SK-N-SH treated with all-trans-retinoic acid at 6 μM for 48 hours (cell line): ENCODE measurements at regions not wholly inside any gene's neighbourhood (a gene's known extent, or its start where the extent isn't known, plus 50 kb on each side); places are given as distances from the start of the nearest gene placed in this dataset.

Source experiments
- BACH2 ChIP-seq: fragments of 250-450 bp; sonication (Bioruptor Pico); IDR thresholded peaks from 2 replicates; pipeline ENCODE4 v1.9.0; 2021; ENCODE audit warnings: mild to moderate bottlenecking, borderline replicate concordance
- GLIS3 ChIP-seq: fragments of 250-450 bp; sonication (Bioruptor Pico); IDR thresholded peaks from 2 replicates; pipeline ENCODE4 v1.5.0; 2020; ENCODE audit warnings: mild to moderate bottlenecking, moderate library complexity
- ISL1 ChIP-seq: fragments of 250-450 bp; sonication (Bioruptor Pico); IDR thresholded peaks from 2 replicates; pipeline ENCODE4 v2.1.2; 2022; ENCODE audit warnings: mild to moderate bottlenecking, moderate library complexity
- OSR1 ChIP-seq: fragments of 250-450 bp; sonication (Bioruptor Pico); IDR thresholded peaks from 2 replicates; pipeline ENCODE4 v1.8.0; 2022; ENCODE audit warnings: moderate library complexity, mild to moderate bottlenecking, inconsistent platforms
- RARB ChIP-seq: fragments of 250-450 bp; sonication (Bioruptor Pico); IDR thresholded peaks from 2 replicates; pipeline ENCODE4 v1.8.0; 2021; ENCODE audit warnings: mild to moderate bottlenecking, moderate library complexity
- TOX ChIP-seq: fragments of 250-450 bp; sonication (Bioruptor Pico); IDR thresholded peaks from 2 replicates; pipeline ENCODE4 v1.8.0; 2021; ENCODE audit warnings: mild to moderate bottlenecking, moderate library complexity, borderline replicate concordance
- ZC3H10 ChIP-seq: fragments of 250-450 bp; sonication (Bioruptor Pico); IDR thresholded peaks from 2 replicates; pipeline ENCODE4 v1.5.1; 2021; ENCODE audit warnings: mild to moderate bottlenecking, moderate library complexity
- ZFP3 ChIP-seq: fragments of 250-450 bp; sonication (Bioruptor Pico); IDR thresholded peaks from 2 replicates; pipeline ENCODE4 v1.5.0; 2020; ENCODE audit warnings: mild to moderate bottlenecking, moderate library complexity
- ZFP30 ChIP-seq: fragments of 450-650 bp; formaldehyde crosslinking; IDR thresholded peaks from 2 replicates; pipeline ENCODE4 v1.5.0; 2022; ENCODE audit warnings: mild to moderate bottlenecking, moderate library complexity
- ZNF565 ChIP-seq: fragments of 450-650 bp; formaldehyde crosslinking; conservative IDR thresholded peaks from 2 replicates; pipeline ENCODE4 v1.5.0; 2020; ENCODE audit warnings: low read depth, mild to moderate bottlenecking, moderate library complexity
- TF ChIP-seq, protein P1 (sequence below): fragments of 250-450 bp; sonication (Bioruptor Pico); IDR thresholded peaks from 2 replicates; pipeline ENCODE4 v1.8.0; 2020; ENCODE audit warnings: mild to moderate bottlenecking, moderate library complexity, borderline replicate concordance
- TF ChIP-seq, protein P2 (sequence below): fragments of 250-450 bp; sonication (Bioruptor Pico); IDR thresholded peaks from 2 replicates; pipeline ENCODE4 v1.8.0; 2021; ENCODE audit warnings: low read depth, mild to moderate bottlenecking, moderate library complexity, borderline replicate concordance
- TF ChIP-seq, protein P3 (sequence below): fragments of 250-450 bp; sonication (Bioruptor Pico); IDR thresholded peaks from 2 replicates; pipeline ENCODE4 v1.5.1; 2020; ENCODE audit warnings: low read depth, mild to moderate bottlenecking, moderate library complexity
- TF ChIP-seq, protein P4 (sequence below): fragments of 250-450 bp; sonication (Bioruptor Pico); IDR thresholded peaks from 2 replicates; pipeline ENCODE4 v1.5.0; 2020; ENCODE audit warnings: mild to moderate bottlenecking, moderate library complexity

DNA sequence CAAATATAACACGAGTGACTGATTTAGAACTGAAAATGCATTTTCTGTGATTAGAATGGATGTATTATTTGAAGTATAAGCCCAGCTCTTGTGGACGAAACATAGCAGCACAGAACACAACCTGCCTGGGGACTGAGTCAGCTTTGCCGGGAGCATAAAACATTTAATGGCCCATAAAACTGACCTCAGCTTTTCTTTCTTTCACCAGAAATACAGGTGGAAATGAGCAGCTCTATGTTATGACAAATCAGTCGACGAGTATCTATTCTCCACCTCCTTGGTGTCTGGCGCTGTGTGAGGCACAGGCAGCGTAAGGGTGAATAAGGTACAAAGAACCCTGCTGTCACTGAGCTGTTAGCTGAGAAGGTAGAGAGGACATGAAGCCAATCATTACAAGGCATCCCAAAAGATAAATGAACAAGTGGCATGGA is 471.6 kb upstream of the AKR1E2 start:
- no peak for TF ChIP-seq OSR1
- no peak for TF ChIP-seq ISL1 (CRISPR knock-in tag)
- TF ChIP-seq ZC3H10 (CRISPR knock-in tag), result no peak
- TF ChIP-seq, protein P1, sequence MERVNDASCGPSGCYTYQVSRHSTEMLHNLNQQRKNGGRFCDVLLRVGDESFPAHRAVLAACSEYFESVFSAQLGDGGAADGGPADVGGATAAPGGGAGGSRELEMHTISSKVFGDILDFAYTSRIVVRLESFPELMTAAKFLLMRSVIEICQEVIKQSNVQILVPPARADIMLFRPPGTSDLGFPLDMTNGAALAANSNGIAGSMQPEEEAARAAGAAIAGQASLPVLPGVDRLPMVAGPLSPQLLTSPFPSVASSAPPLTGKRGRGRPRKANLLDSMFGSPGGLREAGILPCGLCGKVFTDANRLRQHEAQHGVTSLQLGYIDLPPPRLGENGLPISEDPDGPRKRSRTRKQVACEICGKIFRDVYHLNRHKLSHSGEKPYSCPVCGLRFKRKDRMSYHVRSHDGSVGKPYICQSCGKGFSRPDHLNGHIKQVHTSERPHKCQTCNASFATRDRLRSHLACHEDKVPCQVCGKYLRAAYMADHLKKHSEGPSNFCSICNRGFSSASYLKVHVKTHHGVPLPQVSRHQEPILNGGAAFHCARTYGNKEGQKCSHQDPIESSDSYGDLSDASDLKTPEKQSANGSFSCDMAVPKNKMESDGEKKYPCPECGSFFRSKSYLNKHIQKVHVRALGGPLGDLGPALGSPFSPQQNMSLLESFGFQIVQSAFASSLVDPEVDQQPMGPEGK (CRISPR knock-in tag), result no peak
- TF ChIP-seq, protein P2, sequence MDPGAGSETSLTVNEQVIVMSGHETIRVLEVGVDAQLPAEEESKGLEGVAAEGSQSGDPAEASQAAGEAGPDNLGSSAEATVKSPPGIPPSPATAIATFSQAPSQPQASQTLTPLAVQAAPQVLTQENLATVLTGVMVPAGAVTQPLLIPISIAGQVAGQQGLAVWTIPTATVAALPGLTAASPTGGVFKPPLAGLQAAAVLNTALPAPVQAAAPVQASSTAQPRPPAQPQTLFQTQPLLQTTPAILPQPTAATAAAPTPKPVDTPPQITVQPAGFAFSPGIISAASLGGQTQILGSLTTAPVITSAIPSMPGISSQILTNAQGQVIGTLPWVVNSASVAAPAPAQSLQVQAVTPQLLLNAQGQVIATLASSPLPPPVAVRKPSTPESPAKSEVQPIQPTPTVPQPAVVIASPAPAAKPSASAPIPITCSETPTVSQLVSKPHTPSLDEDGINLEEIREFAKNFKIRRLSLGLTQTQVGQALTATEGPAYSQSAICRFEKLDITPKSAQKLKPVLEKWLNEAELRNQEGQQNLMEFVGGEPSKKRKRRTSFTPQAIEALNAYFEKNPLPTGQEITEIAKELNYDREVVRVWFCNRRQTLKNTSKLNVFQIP, result no peak
- no peak for TF ChIP-seq ZFP30
- no peak for TF ChIP-seq ZFP3 (CRISPR knock-in tag)
- no peak for TF ChIP-seq BACH2 (CRISPR knock-in tag)
- TF ChIP-seq TOX (CRISPR knock-in tag), result no peak
- TF ChIP-seq, protein P3, sequence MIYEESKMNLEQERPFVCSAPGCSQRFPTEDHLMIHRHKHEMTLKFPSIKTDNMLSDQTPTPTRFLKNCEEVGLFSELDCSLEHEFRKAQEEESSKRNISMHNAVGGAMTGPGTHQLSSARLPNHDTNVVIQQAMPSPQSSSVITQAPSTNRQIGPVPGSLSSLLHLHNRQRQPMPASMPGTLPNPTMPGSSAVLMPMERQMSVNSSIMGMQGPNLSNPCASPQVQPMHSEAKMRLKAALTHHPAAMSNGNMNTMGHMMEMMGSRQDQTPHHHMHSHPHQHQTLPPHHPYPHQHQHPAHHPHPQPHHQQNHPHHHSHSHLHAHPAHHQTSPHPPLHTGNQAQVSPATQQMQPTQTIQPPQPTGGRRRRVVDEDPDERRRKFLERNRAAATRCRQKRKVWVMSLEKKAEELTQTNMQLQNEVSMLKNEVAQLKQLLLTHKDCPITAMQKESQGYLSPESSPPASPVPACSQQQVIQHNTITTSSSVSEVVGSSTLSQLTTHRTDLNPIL (CRISPR knock-in tag), result no peak
- no peak for TF ChIP-seq GLIS3 (CRISPR knock-in tag)
- no peak for TF ChIP-seq ZNF565 (CRISPR knock-in tag)
- TF ChIP-seq, protein P4, sequence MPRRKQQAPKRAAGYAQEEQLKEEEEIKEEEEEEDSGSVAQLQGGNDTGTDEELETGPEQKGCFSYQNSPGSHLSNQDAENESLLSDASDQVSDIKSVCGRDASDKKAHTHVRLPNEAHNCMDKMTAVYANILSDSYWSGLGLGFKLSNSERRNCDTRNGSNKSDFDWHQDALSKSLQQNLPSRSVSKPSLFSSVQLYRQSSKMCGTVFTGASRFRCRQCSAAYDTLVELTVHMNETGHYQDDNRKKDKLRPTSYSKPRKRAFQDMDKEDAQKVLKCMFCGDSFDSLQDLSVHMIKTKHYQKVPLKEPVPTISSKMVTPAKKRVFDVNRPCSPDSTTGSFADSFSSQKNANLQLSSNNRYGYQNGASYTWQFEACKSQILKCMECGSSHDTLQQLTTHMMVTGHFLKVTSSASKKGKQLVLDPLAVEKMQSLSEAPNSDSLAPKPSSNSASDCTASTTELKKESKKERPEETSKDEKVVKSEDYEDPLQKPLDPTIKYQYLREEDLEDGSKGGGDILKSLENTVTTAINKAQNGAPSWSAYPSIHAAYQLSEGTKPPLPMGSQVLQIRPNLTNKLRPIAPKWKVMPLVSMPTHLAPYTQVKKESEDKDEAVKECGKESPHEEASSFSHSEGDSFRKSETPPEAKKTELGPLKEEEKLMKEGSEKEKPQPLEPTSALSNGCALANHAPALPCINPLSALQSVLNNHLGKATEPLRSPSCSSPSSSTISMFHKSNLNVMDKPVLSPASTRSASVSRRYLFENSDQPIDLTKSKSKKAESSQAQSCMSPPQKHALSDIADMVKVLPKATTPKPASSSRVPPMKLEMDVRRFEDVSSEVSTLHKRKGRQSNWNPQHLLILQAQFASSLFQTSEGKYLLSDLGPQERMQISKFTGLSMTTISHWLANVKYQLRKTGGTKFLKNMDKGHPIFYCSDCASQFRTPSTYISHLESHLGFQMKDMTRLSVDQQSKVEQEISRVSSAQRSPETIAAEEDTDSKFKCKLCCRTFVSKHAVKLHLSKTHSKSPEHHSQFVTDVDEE (CRISPR knock-in tag), result no peak
- TF ChIP-seq RARB (CRISPR knock-in tag), result no peak
